HG03354 (cell line): ENCODE measurements at regions not wholly inside any gene's neighbourhood (a gene's known extent, or its start where the extent isn't known, plus 50 kb on each side); places are given as distances from the start of the nearest gene placed in this dataset.
"Not testable (repeated sequence)": the region's sequence is repeated elsewhere in the genome, so short reads cannot be mapped to it uniquely, and the experiment has no call there.

Experiments used
- ATAC-seq: cut with Tn5 transposase; IDR thresholded peaks from one replicate; pipeline ENCODE4 v1.9.1; 2021; ENCODE audit warnings: mild to moderate bottlenecking; ENCODE audit not compliant: unreplicated experiment, poor library complexity, severe bottlenecking

- no peak for ATAC-seq
These were observed 337.9 kb upstream of the KCNMB2 start for GRCh38 chr3:178198329-178198728.

GRCh38 chr3:178200316-178200715 is 335.9 kb upstream of the KCNMB2 start:
- ATAC-seq: no peak

- ATAC-seq: no peak
These were observed 334.5 kb upstream of the KCNMB2 start for GRCh38 chr3:178201714-178202113.

- ATAC-seq: no peak
These were observed 334.0 kb upstream of the KCNMB2 start for GRCh38 chr3:178202194-178202593.

GRCh38 chr3:178203165-178203564 is 333.1 kb upstream of the KCNMB2 start:
- ATAC-seq: no peak

GRCh38 chr3:178203650-178204049 is 332.6 kb upstream of the KCNMB2 start:
- ATAC-seq: no peak

GRCh38 chr3:178205740-178206139 is 330.5 kb upstream of the KCNMB2 start:
- ATAC-seq: no peak

GRCh38 chr3:178206521-178206920 is 329.7 kb upstream of the KCNMB2 start:
- ATAC-seq: no peak

GRCh38 chr3:178207161-178207560 is 329.1 kb upstream of the KCNMB2 start:
- not testable (repeated sequence) for ATAC-seq

GRCh38 chr3:178207627-178208026 is 328.6 kb upstream of the KCNMB2 start:
- not testable (repeated sequence) for ATAC-seq

- not testable (repeated sequence) for ATAC-seq
These were observed 327.1 kb upstream of the KCNMB2 start for GRCh38 chr3:178209116-178209515.

- not testable (repeated sequence) for ATAC-seq
These were observed 326.6 kb upstream of the KCNMB2 start for GRCh38 chr3:178209618-178210017.

- not testable (repeated sequence) for ATAC-seq
These were observed 325.1 kb upstream of the KCNMB2 start for GRCh38 chr3:178211086-178211485.

GRCh38 chr3:178217479-178217878 is 318.8 kb upstream of the KCNMB2 start:
- ATAC-seq: no peak

- no peak for ATAC-seq
These were observed 318.0 kb upstream of the KCNMB2 start for GRCh38 chr3:178218231-178218630.

- not testable (repeated sequence) for ATAC-seq
These were observed 316.6 kb upstream of the KCNMB2 start for GRCh38 chr3:178219661-178220060.

- ATAC-seq: no peak
These were observed 312.4 kb upstream of the KCNMB2 start for GRCh38 chr3:178223876-178224275.

- ATAC-seq: no peak
These were observed 310.1 kb upstream of the KCNMB2 start for GRCh38 chr3:178226094-178226493.

- ATAC-seq: no peak
These were observed 304.6 kb upstream of the KCNMB2 start for GRCh38 chr3:178231645-178232044.

- no peak for ATAC-seq
These were observed 302.7 kb upstream of the KCNMB2 start for GRCh38 chr3:178233371-178234071.

- ATAC-seq: no peak
These were observed 299.5 kb upstream of the KCNMB2 start for GRCh38 chr3:178236555-178237277.
